ENCODE measurements at regions not wholly inside any gene's neighbourhood (a gene's known extent, or its start where the extent isn't known, plus 50 kb on each side); places are given as distances from the start of the nearest gene placed in this dataset.
"Not testable (repeated sequence)": the region's sequence is repeated elsewhere in the genome, so short reads cannot be mapped to it uniquely, and the experiment has no call there.

- no peak for DNase-seq
Observed at GRCh38 chr16:63157818-63158217, 1121.6 kb upstream of the CDH8 start.

- DNase-seq = no peak
Observed at GRCh38 chr16:63146251-63146650, 1110.0 kb upstream of the CDH8 start.

- DNase-seq = no peak
Observed at GRCh38 chr16:63145411-63145810, 1109.2 kb upstream of the CDH8 start.

- DNase-seq = no peak
Observed at GRCh38 chr16:63135069-63135468, 1098.8 kb upstream of the CDH8 start.

GRCh38 chr16:63131503-63131902 is 1095.3 kb upstream of the CDH8 start:
- DNase-seq = no peak

GRCh38 chr16:63130942-63131341 is 1094.7 kb upstream of the CDH8 start:
- no peak for DNase-seq

- DNase-seq = no peak
Observed at GRCh38 chr16:63129411-63130125, 1093.3 kb upstream of the CDH8 start.

GRCh38 chr16:63119905-63120304 is 1083.7 kb upstream of the CDH8 start:
- not testable (repeated sequence) for DNase-seq

GRCh38 chr16:63100082-63100481 is 1063.8 kb upstream of the CDH8 start:
- no peak for DNase-seq

GRCh38 chr16:63096857-63097256 is 1060.6 kb upstream of the CDH8 start:
- no peak for DNase-seq

GRCh38 chr16:63092736-63093135 is 1056.5 kb upstream of the CDH8 start:
- no peak for DNase-seq

GRCh38 chr16:63082101-63082500 is 1045.9 kb upstream of the CDH8 start:
- DNase-seq = no peak

- DNase-seq = no peak
Observed at GRCh38 chr16:63080746-63081145, 1044.5 kb upstream of the CDH8 start.

- DNase-seq = no peak
Observed at GRCh38 chr16:63069047-63069446, 1032.8 kb upstream of the CDH8 start.

GRCh38 chr16:63067141-63067540 is 1030.9 kb upstream of the CDH8 start:
- no peak for DNase-seq

GRCh38 chr16:63066552-63066951 is 1030.3 kb upstream of the CDH8 start:
- no peak for DNase-seq

GRCh38 chr16:63061319-63061718 is 1025.1 kb upstream of the CDH8 start:
- DNase-seq = no peak

GRCh38 chr16:63059676-63060075 is 1023.4 kb upstream of the CDH8 start:
- no peak for DNase-seq

GRCh38 chr16:63057341-63057740 is 1021.1 kb upstream of the CDH8 start:
- DNase-seq = no peak

- no peak for DNase-seq
Observed at GRCh38 chr16:63050391-63050790, 1014.2 kb upstream of the CDH8 start.

- peak in 1 of 2 experiments; percentile 76 for DNase-seq
Observed at GRCh38 chr16:63038397-63039106, 1002.3 kb upstream of the CDH8 start.

GRCh38 chr16:63037761-63038396 is 1001.6 kb upstream of the CDH8 start:
- peak; percentile 71 to 76 for DNase-seq

GRCh38 chr16:63018581-63019223 is 982.5 kb upstream of the CDH8 start:
- DNase-seq = no peak

GRCh38 chr16:63008688-63009087 is 972.5 kb upstream of the CDH8 start:
- DNase-seq = no peak

All from NCI-H1930 (cell line).